ENCODE measurements at regions not wholly inside any gene's neighbourhood (a gene's known extent, or its start where the extent isn't known, plus 50 kb on each side); places are given as distances from the start of the nearest gene placed in this dataset.

GRCh38 chr5:61697809-61698558 is 365.9 kb downstream of the ZSWIM6 start:
- H3F3A ChIP-seq (ENCODE audit: insufficient read depth, low read depth): no peaks in the 10 kb centered on the region
- no TSS peak for BruUV-seq (replicated peaks)
- H3K4me1 ChIP-seq (replicated peaks; ENCODE audit: insufficient read depth): no peaks in the 10 kb centered on the region
- H3K27ac ChIP-seq: no peak overlapping the region
- H2AFZ ChIP-seq: no peak overlapping the region; the same call in 1 of the 2 replicates
- H3K9me3 ChIP-seq (ENCODE audit: insufficient read depth, low read depth): no peaks in the 10 kb centered on the region
- no peak for DNase-seq
- no peak for TF ChIP-seq CTCF (conservative IDR thresholded peaks at IDR 0.05)
- TF ChIP-seq EZH2 (IDR thresholded peaks at IDR 0.05; ENCODE audit: low read depth): no peak
- POLR2A ChIA-PET (ENCODE audit: unreplicated experiment): no interaction called here
- H3K4me2 ChIP-seq: no peak overlapping the region
- no peaks in the 10 kb centered on the region for H3K79me2 ChIP-seq (ENCODE audit: low read depth)
- CTCF ChIA-PET: no interaction called here
- H4K20me1 ChIP-seq (ENCODE audit: insufficient read depth): no peaks in the 10 kb centered on the region
- no peaks in the 10 kb centered on the region for H3K9me2 ChIP-seq (ENCODE audit: insufficient read depth)
- intact Hi-C loops (cut with micrococcal nuclease; ENCODE audit: unreplicated experiment): no loop called here
- peaks cover 30% of the 10 kb centered on the region; the same call in 1 of the 2 replicates for H3K27me3 ChIP-seq (ENCODE audit: insufficient read depth, low read depth)
- H3K4me3 ChIP-seq: no peak overlapping the region
- no peaks in the 10 kb centered on the region for H3K36me3 ChIP-seq (ENCODE audit: low read depth)

GRCh38 chr5:61701877-61702602 is 370.0 kb downstream of the ZSWIM6 start:
- CTCF ChIA-PET: no interaction called here

GRCh38 chr5:61702784-61703183 is 370.7 kb downstream of the ZSWIM6 start:
- H3F3A ChIP-seq (ENCODE audit: insufficient read depth, low read depth): no peaks in the 10 kb centered on the region
- CTCF ChIA-PET: no interaction called here
- H3K36me3 ChIP-seq (ENCODE audit: low read depth): no peaks in the 10 kb centered on the region
- H3K4me2 ChIP-seq: no peak overlapping the region
- H3K27ac ChIP-seq: no peak overlapping the region
- H3K9me3 ChIP-seq (ENCODE audit: insufficient read depth, low read depth): no peaks in the 10 kb centered on the region
- POLR2A ChIA-PET (ENCODE audit: unreplicated experiment): no interaction called here
- H3K4me3 ChIP-seq: no peak overlapping the region
- H3K9me2 ChIP-seq (ENCODE audit: insufficient read depth): no peaks in the 10 kb centered on the region
- no peaks in the 10 kb centered on the region for H3K4me1 ChIP-seq (replicated peaks; ENCODE audit: insufficient read depth)
- no peak for DNase-seq
- no TSS peak for BruUV-seq (replicated peaks)
- H2AFZ ChIP-seq: no peak overlapping the region
- no peaks in the 10 kb centered on the region for H3K79me2 ChIP-seq (ENCODE audit: low read depth)
- TF ChIP-seq CTCF (conservative IDR thresholded peaks at IDR 0.05): no peak
- TF ChIP-seq EZH2 (IDR thresholded peaks at IDR 0.05; ENCODE audit: low read depth): no peak
- H3K27me3 ChIP-seq (ENCODE audit: insufficient read depth, low read depth): peaks cover 38% of the 10 kb centered on the region; the same call in 1 of the 2 replicates
- H4K20me1 ChIP-seq (ENCODE audit: insufficient read depth): no peaks in the 10 kb centered on the region
- intact Hi-C loops (cut with micrococcal nuclease; ENCODE audit: unreplicated experiment): no loop called here

More at GRCh38 chr5:61701877-61702602, 370.0 kb downstream of the ZSWIM6 start:
- Histone ChIP-seq H3K79me2 (ENCODE audit: low read depth) (no peaks in the 10 kb centered on the region), H3K9me3 (ENCODE audit: insufficient read depth, low read depth) (no peaks in the 10 kb centered on the region), H3K4me2 (no peak overlapping the region), H3K27me3 (ENCODE audit: insufficient read depth, low read depth) (peaks cover 38% of the 10 kb centered on the region; the same call in 1 of the 2 replicates), H4K20me1 (ENCODE audit: insufficient read depth) (no peaks in the 10 kb centered on the region), H3K4me3 (no peak overlapping the region), H3F3A (ENCODE audit: insufficient read depth, low read depth) (no peaks in the 10 kb centered on the region), H3K36me3 (ENCODE audit: low read depth) (no peaks in the 10 kb centered on the region), H3K27ac (no peak overlapping the region), H2AFZ (no peak overlapping the region), H3K4me1 (replicated peaks; ENCODE audit: insufficient read depth) (no peaks in the 10 kb centered on the region), H3K9me2 (ENCODE audit: insufficient read depth) (no peaks in the 10 kb centered on the region)
- DNase-seq: no peak
- no TSS peak for BruUV-seq (replicated peaks)
- TF ChIP-seq CTCF (conservative IDR thresholded peaks at IDR 0.05) (no peak), EZH2 (IDR thresholded peaks at IDR 0.05; ENCODE audit: low read depth) (no peak)
- intact Hi-C loops (cut with micrococcal nuclease; ENCODE audit: unreplicated experiment): no loop called here
- POLR2A ChIA-PET (ENCODE audit: unreplicated experiment): no interaction called here
